ENCODE measurements at regions not wholly inside any gene's neighbourhood (a gene's known extent, or its start where the extent isn't known, plus 50 kb on each side); places are given as distances from the start of the nearest gene placed in this dataset.

DNA sequence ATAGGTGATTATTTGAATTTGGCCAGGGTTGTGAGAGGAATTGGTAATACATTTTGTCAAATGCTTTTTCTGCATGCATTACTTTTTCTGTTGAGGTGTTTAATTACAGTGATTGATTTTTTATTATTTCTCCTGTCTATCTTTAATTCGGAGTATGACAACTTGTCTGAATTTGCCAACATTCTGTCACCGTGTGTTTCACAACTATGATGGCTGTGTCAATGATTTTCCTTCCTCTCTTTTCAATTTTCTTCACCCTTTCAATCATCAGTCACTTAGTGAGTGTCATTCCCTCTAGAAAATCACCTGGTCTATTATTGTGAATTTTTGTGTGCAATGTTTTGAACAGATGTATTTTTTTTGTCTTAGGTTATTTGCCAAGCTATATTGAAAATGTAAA is 1221.4 kb upstream of the CDH18 start:
- Histone ChIP-seq H3K36me3 (no peaks in the 10 kb centered on the region), H3K27ac (no peak overlapping the region), H3K9me3 (peaks cover 0 to 4% (median 0%) of the 10 kb centered on the region in 4 donors), H3K4me3 (no peak overlapping the region), H3K4me1 (no peaks in the 10 kb centered on the region), H3K27me3 (no peaks in the 10 kb centered on the region)
- TF ChIP-seq, protein P1, sequence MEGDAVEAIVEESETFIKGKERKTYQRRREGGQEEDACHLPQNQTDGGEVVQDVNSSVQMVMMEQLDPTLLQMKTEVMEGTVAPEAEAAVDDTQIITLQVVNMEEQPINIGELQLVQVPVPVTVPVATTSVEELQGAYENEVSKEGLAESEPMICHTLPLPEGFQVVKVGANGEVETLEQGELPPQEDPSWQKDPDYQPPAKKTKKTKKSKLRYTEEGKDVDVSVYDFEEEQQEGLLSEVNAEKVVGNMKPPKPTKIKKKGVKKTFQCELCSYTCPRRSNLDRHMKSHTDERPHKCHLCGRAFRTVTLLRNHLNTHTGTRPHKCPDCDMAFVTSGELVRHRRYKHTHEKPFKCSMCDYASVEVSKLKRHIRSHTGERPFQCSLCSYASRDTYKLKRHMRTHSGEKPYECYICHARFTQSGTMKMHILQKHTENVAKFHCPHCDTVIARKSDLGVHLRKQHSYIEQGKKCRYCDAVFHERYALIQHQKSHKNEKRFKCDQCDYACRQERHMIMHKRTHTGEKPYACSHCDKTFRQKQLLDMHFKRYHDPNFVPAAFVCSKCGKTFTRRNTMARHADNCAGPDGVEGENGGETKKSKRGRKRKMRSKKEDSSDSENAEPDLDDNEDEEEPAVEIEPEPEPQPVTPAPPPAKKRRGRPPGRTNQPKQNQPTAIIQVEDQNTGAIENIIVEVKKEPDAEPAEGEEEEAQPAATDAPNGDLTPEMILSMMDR (IDR thresholded peaks at IDR 0.05) = no peak
- no peak for TF ChIP-seq EP300 (IDR thresholded peaks at IDR 0.05)
- TF ChIP-seq POLR2A (IDR thresholded peaks at IDR 0.05) = no peak
- TF ChIP-seq POLR2AphosphoS5 (IDR thresholded peaks at IDR 0.05) = no peak
- intact Hi-C loops (cut with DNase I; ENCODE audit: low total_unique reads) = no loop called here
- WGBS, 5 donors = 82 to 92% (median 86%) methylated on average over 2 of the region's 2 CpGs
- DNase-seq = no peak

DNA sequence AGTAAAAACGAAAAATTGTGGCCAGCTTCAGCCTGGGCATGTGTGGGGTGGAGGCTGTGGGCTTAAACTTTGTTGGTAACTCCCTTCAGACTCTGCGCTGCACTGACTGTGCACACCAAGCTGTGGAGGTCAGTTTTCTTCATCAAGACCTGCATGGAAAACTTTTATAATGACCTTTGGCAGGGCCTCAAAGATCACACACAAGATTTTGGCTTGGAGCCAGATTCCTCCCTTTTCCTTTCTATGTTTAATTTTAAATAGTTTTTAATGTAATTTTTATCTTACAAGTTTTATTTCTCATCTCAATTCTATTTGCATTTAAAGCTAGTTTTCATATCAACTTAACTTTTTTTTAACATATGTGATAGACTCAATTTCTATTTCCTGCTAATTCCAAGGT is 1211.1 kb upstream of the CDH18 start:
- no peaks in the 10 kb centered on the region for H3K4me1 ChIP-seq
- intact Hi-C loops (cut with DNase I; ENCODE audit: low total_unique reads) = no loop called here
- H3K36me3 ChIP-seq = no peaks in the 10 kb centered on the region
- H3K4me3 ChIP-seq = no peak overlapping the region
- DNase-seq = peak in 1 of 2 donors; percentile 3
- no peak for TF ChIP-seq POLR2AphosphoS5 (IDR thresholded peaks at IDR 0.05)
- no peak for TF ChIP-seq POLR2A (IDR thresholded peaks at IDR 0.05)
- TF ChIP-seq, protein P1 (IDR thresholded peaks at IDR 0.05) = no peak
- no peak for TF ChIP-seq EP300 (IDR thresholded peaks at IDR 0.05)
- H3K27me3 ChIP-seq = no peaks in the 10 kb centered on the region
- WGBS, 5 donors = 55 to 65% (median 60%) methylated on average over 2 of the region's 2 CpGs
- H3K27ac ChIP-seq = no peak overlapping the region
- peaks cover 0 to 6% (median 0%) of the 10 kb centered on the region in 4 donors for H3K9me3 ChIP-seq

DNA sequence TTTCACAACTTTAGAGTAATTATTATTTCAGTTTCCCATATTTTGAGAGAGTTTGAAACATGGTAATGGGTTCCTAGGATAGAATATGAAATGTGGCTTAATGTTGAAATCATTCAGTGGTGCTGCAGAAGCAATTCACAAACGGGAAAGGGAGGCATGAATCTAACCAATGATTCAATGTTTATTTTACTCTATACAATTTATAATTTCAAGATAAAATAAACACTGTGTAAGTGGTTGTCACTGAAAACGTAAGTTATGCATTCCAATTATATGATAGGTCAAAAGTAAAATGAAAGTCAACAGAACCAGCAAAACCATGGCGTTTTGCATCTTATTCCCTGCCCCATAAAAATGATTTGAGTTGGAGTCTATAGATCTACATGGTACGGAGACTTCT is 1207.1 kb upstream of the CDH18 start:
- DNase-seq = no peak
- Histone ChIP-seq H3K36me3 (no peaks in the 10 kb centered on the region), H3K27ac (no peak overlapping the region), H3K27me3 (no peaks in the 10 kb centered on the region), H3K9me3 (peaks cover 0 to 6% (median 0%) of the 10 kb centered on the region in 4 donors), H3K4me1 (no peaks in the 10 kb centered on the region), H3K4me3 (no peak overlapping the region)
- intact Hi-C loops (cut with DNase I; ENCODE audit: low total_unique reads) = no loop called here
- WGBS, 5 donors = 31 to 54% (median 43%) methylated on average over 4 of the region's 4 CpGs
- TF ChIP-seq EP300 (IDR thresholded peaks at IDR 0.05) (no peak), POLR2AphosphoS5 (IDR thresholded peaks at IDR 0.05) (no peak), POLR2A (IDR thresholded peaks at IDR 0.05) (no peak)
- TF ChIP-seq, protein P1 (IDR thresholded peaks at IDR 0.05) = no peak

DNA sequence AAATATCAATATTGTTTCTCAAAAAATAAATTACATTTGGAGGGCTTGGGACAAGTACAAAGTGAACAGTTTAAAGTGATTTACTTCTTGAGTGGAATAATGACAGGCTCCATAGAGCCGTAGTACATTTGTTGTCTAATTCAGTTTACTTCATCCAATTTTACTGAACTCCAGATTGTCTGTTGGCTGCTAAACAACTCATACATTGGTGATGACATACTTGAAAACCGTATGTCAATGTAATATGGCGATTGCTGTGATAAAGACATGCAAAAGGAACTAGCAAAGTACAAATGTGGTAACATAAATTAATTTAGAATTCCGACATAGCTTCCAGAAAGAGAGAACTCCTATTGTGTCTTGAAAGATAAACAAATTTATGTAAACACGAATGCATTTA is 1197.5 kb upstream of the CDH18 start:
- no peaks in the 10 kb centered on the region for H3K36me3 ChIP-seq
- TF ChIP-seq EP300 (IDR thresholded peaks at IDR 0.05) (no peak), POLR2A (IDR thresholded peaks at IDR 0.05) (no peak), POLR2AphosphoS5 (IDR thresholded peaks at IDR 0.05) (no peak)
- TF ChIP-seq, protein P1 (IDR thresholded peaks at IDR 0.05) = no peak
- H3K4me1 ChIP-seq = no peaks in the 10 kb centered on the region
- no peak for DNase-seq
- 55 to 79% (median 69%) methylated on average over 5 of the region's 5 CpGs for WGBS, 5 donors
- no peak overlapping the region for H3K27ac ChIP-seq
- intact Hi-C loops (cut with DNase I; ENCODE audit: low total_unique reads) = no loop called here
- peaks cover 0 to 4% (median 0%) of the 10 kb centered on the region in 4 donors for H3K9me3 ChIP-seq
- H3K4me3 ChIP-seq = no peak overlapping the region
- no peaks in the 10 kb centered on the region for H3K27me3 ChIP-seq

Measured in stomach (tissue), 8 donors.